Sigmoid colon (tissue), 3 donors: ENCODE measurements at regions not wholly inside any gene's neighbourhood (a gene's known extent, or its start where the extent isn't known, plus 50 kb on each side); places are given as distances from the start of the nearest gene placed in this dataset.

Experiments
- POLR2A ChIP-seq, 2 donors: fragments of 450-650 bp; IDR thresholded peaks; one replicate each; pipeline ENCODE4 v1.6.1; 2016; ENCODE audit warnings: antibody characterized with exemption in 2 of 2, mild to moderate bottlenecking in 2 of 2, moderate library complexity in 2 of 2
- TF ChIP-seq, protein P1 (sequence below), 4 experiments: fragments of 450-650 bp in 3 of 4; fragments of 200-600 bp in 1 of 4; IDR thresholded peaks; one replicate each; pipeline ENCODE4 v1.5.1; 2016 to 2019; ENCODE audit warnings: antibody characterized with exemption in 4 of 4, mild to moderate bottlenecking in 3 of 4, moderate library complexity in 2 of 4

DNA sequence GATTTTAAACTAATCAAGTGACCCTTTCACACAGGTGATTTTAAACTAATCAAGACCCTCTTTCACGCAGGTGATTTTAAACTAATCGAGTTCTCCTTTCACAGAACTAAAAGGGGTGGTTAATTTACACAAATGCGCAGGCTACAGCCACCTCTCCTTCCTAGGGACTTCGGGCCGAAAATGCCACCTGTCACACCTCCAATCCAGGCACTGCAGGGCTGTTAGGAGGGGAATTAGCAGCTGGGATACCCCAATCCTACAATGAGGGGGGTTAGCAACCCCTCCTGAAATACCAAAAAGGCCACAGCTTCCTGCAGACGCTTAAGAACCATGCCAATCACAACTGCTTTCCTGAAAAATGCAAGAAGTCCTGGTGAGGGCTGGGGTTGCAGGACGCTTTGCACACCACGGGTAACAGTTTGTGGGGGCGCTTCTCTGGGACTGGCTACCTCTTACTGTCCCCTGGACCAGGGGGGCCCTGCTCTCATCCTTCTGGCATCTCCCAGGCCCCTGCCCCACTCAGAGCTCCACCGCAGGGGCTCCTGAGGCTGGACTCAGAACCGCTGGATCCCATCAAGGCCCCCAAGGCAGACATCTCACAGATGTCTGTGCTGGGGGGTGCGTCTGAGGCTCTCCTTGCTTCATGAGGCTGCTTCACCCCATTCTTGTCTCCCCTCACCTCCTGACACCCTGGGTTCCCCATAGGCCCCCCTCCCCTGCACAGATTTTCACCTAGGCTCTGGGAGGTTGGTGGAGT is 145.9 kb downstream of the OR4M2 start:
- TF ChIP-seq POLR2A (IDR thresholded peaks at IDR 0.05), result no peak
- TF ChIP-seq, protein P1, sequence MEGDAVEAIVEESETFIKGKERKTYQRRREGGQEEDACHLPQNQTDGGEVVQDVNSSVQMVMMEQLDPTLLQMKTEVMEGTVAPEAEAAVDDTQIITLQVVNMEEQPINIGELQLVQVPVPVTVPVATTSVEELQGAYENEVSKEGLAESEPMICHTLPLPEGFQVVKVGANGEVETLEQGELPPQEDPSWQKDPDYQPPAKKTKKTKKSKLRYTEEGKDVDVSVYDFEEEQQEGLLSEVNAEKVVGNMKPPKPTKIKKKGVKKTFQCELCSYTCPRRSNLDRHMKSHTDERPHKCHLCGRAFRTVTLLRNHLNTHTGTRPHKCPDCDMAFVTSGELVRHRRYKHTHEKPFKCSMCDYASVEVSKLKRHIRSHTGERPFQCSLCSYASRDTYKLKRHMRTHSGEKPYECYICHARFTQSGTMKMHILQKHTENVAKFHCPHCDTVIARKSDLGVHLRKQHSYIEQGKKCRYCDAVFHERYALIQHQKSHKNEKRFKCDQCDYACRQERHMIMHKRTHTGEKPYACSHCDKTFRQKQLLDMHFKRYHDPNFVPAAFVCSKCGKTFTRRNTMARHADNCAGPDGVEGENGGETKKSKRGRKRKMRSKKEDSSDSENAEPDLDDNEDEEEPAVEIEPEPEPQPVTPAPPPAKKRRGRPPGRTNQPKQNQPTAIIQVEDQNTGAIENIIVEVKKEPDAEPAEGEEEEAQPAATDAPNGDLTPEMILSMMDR (IDR thresholded peaks at IDR 0.05), result no peak
